ENCODE measurements at regions not wholly inside any gene's neighbourhood (a gene's known extent, or its start where the extent isn't known, plus 50 kb on each side); places are given as distances from the start of the nearest gene placed in this dataset.

DNA sequence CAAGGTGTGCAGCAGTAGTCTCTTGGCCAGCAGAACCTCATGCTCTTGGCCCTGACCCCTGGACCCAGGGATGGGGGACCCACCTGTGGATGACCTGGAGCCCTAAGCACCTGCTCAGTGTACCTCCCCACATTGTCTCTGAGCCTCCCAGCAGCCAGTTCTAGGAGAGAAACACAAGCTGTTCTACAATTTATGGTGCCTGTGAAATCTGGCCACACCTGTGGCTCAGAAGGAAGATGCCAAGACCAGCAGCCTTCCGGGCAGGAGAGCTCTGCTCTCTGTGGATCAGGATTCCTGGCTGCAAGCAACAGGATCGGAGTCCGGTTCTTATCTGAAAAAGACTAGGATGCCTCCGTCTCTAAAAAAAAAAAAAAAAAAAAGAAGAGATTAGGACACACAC is 103.6 kb upstream of the ANO1 start:
- no peak overlapping the region for H3K27ac ChIP-seq (ENCODE audit: low read length)
- H3K36me3 ChIP-seq (ENCODE audit: control insufficient read depth, insufficient read depth, low read length): no peaks in the 10 kb centered on the region
- H3K27me3 ChIP-seq (ENCODE audit: control insufficient read depth, insufficient read depth, low read length): peaks cover 5% of the 10 kb centered on the region
- no peak overlapping the region for H3K4me3 ChIP-seq (ENCODE audit: low read length)
- no peaks in the 10 kb centered on the region for H3K9me3 ChIP-seq (ENCODE audit: control insufficient read depth, low read depth, low read length)
- 60% methylated on average over 1 of the region's 4 CpGs for WGBS (ENCODE audit: insufficient coverage, low lambda C conversion rate)
- peak; percentile 51 to 75 for DNase-seq
- peaks cover 7% of the 10 kb centered on the region for H3K4me1 ChIP-seq (ENCODE audit: control insufficient read depth, insufficient read depth, low read length)

DNA sequence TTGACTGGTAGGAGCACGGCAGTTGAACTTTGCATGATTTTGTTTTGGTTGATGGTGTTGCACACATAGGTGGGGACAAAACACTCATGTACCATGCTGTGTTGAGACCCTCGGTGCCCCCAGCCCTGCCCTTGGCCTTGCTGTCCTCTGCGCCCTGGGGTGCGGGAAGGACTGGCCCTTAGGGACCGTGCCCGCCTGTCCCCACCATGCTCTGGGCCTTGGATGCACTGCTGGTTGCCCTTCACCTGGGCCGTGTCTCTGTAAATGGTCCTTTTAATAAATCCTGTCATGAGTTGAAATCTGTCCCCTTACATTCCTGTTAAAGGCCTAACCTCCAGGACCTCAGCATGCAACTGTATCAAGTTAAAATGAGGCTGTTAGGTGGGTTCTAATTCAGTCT is 102.3 kb upstream of the ANO1 start:
- no peak overlapping the region for H3K4me3 ChIP-seq (ENCODE audit: low read length)
- peaks cover 4% of the 10 kb centered on the region for H3K27me3 ChIP-seq (ENCODE audit: control insufficient read depth, insufficient read depth, low read length)

DNA sequence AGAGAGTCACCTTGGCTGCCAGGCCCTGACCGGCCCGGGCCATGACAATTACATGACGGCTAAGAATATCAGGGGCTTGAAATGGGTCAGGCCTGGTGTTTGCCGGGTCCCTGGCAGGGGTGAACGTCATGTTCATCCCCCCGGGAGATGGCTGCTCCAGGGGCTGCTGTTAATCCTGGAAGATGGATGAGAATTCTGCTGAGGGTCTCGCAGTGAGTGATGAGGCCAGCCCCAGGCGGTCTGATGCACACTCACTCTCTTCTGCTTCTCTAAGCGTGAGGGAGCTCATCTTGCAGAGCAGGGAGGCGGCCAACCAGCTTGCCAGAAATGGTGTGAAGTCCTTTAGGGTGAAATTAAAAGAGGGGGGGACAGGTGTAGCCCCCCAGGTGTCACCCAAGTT is 101.3 kb upstream of the ANO1 start:
- Histone ChIP-seq H3K27ac (ENCODE audit: low read length) (no peak overlapping the region), H3K36me3 (ENCODE audit: control insufficient read depth, insufficient read depth, low read length) (no peaks in the 10 kb centered on the region), H3K27me3 (ENCODE audit: control insufficient read depth, insufficient read depth, low read length) (peaks cover 5% of the 10 kb centered on the region), H3K4me3 (ENCODE audit: low read length) (no peak overlapping the region), H3K4me1 (ENCODE audit: control insufficient read depth, insufficient read depth, low read length) (no peaks in the 10 kb centered on the region), H3K9me3 (ENCODE audit: control insufficient read depth, low read depth, low read length) (no peaks in the 10 kb centered on the region)
- WGBS (ENCODE audit: insufficient coverage, low lambda C conversion rate): no CpG with 5 or more reads among the region's 10 CpGs
- no peak for DNase-seq

More for the DNA sequence above, 102.3 kb upstream of the ANO1 start:
- Histone ChIP-seq H3K4me1 (ENCODE audit: control insufficient read depth, insufficient read depth, low read length) (no peaks in the 10 kb centered on the region), H3K36me3 (ENCODE audit: control insufficient read depth, insufficient read depth, low read length) (no peaks in the 10 kb centered on the region), H3K27ac (ENCODE audit: low read length) (no peak overlapping the region), H3K9me3 (ENCODE audit: control insufficient read depth, low read depth, low read length) (no peaks in the 10 kb centered on the region)
- no CpG with 5 or more reads among the region's 7 CpGs for WGBS (ENCODE audit: insufficient coverage, low lambda C conversion rate)
- DNase-seq: no peak

GRCh38 chr11:69977951-69978350 is 100.2 kb upstream of the ANO1 start:
- no peak for DNase-seq
- peaks cover 14% of the 10 kb centered on the region for H3K27me3 ChIP-seq (ENCODE audit: control insufficient read depth, insufficient read depth, low read length)
- no peaks in the 10 kb centered on the region for H3K36me3 ChIP-seq (ENCODE audit: control insufficient read depth, insufficient read depth, low read length)
- no peak overlapping the region for H3K27ac ChIP-seq (ENCODE audit: low read length)
- H3K4me3 ChIP-seq (ENCODE audit: low read length): no peak overlapping the region
- no peaks in the 10 kb centered on the region for H3K4me1 ChIP-seq (ENCODE audit: control insufficient read depth, insufficient read depth, low read length)
- no peaks in the 10 kb centered on the region for H3K9me3 ChIP-seq (ENCODE audit: control insufficient read depth, low read depth, low read length)
- no CpG with 5 or more reads among the region's 12 CpGs for WGBS (ENCODE audit: insufficient coverage, low lambda C conversion rate)

DNA sequence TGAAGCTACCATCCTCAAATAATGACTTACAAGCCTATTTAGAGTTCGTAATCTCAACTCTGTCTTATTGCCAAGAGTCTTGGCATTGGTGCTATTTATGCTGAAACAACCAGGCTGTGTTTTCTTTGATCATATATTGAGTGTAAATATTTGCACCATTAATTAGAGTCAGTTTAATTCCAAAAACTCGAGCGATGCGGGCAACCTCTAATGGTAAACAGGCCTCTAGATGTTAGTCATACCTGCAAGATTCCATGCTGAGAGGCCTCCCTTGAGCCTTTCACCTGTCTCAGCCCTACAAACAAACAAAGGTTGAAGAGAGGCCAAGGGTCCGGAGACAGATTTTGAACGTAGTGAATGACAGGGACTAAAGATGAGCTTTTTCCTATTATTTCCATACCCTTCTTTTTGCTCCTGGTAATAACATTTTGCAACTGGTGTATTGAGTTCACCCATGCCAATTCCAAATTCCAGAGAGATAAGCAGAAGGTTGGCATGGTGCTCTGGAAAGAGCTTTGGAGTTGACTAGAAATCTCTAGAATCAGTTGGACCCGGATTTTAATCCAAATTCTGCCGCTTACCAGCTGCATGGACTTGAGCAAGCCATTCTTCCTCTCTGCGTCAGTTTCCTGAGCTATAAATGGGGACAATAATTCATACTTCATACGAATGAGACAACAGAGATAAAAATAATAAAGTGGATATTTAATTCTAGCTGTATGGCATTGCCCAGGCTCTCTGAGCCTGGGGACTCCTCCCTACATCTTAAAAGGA is 99.1 kb upstream of the ANO1 start:
- peaks cover 25% of the 10 kb centered on the region for H3K27me3 ChIP-seq (ENCODE audit: control insufficient read depth, insufficient read depth, low read length)
- DNase-seq: no peak
- H3K4me1 ChIP-seq (ENCODE audit: control insufficient read depth, insufficient read depth, low read length): no peaks in the 10 kb centered on the region
- no peak overlapping the region for H3K27ac ChIP-seq (ENCODE audit: low read length)
- no peaks in the 10 kb centered on the region for H3K9me3 ChIP-seq (ENCODE audit: control insufficient read depth, low read depth, low read length)
- WGBS (ENCODE audit: insufficient coverage, low lambda C conversion rate): no CpG with 5 or more reads among the region's 10 CpGs
- H3K4me3 ChIP-seq (ENCODE audit: low read length): no peak overlapping the region
- no peaks in the 10 kb centered on the region for H3K36me3 ChIP-seq (ENCODE audit: control insufficient read depth, insufficient read depth, low read length)

GRCh38 chr11:69979632-69980031 is 98.5 kb upstream of the ANO1 start:
- no peak overlapping the region for H3K4me3 ChIP-seq (ENCODE audit: low read length)
- no CpG with 5 or more reads among the region's 9 CpGs for WGBS (ENCODE audit: insufficient coverage, low lambda C conversion rate)
- no peaks in the 10 kb centered on the region for H3K36me3 ChIP-seq (ENCODE audit: control insufficient read depth, insufficient read depth, low read length)
- no peak overlapping the region for H3K27ac ChIP-seq (ENCODE audit: low read length)
- H3K27me3 ChIP-seq (ENCODE audit: control insufficient read depth, insufficient read depth, low read length): peaks cover 31% of the 10 kb centered on the region
- H3K9me3 ChIP-seq (ENCODE audit: control insufficient read depth, low read depth, low read length): no peaks in the 10 kb centered on the region
- H3K4me1 ChIP-seq (ENCODE audit: control insufficient read depth, insufficient read depth, low read length): no peaks in the 10 kb centered on the region
- DNase-seq: no peak

DNA sequence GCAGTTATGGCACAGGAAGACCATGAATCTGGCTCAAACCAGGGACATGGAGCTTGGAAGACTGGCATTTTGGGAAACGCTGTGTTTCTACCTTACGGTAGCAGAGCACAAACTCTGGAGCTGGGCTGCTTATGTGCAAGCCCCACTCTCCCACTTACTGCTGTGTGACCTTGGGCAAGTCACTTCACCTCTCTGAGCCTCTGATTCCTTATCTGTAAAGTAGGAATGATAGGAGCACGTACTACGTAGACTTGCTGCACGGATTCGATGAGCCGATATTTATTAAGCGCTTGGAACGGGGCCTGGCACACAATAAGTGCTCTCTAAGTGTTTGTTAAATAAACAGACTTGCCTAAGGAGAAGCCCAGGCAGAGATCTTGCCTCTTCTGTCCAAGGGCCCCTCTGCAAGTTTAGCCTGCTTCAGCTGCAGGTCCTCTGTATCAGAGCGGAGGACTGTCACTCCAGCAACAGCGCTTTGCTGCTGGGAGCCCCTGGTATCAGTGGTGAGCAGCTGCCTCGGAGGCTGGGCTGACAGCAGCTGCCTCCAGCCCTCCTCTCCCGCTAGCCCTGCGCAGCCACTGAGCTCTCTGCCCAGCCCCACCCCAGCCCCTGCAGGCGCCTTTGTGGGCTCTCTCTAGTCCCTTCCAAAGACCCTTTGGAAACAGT is 96.9 kb upstream of the ANO1 start:
- H3K27ac ChIP-seq (ENCODE audit: low read length): no peak overlapping the region
- no peak overlapping the region for H3K4me3 ChIP-seq (ENCODE audit: low read length)
- no CpG with 5 or more reads among the region's 15 CpGs for WGBS (ENCODE audit: insufficient coverage, low lambda C conversion rate)
- no peak for DNase-seq
- H3K27me3 ChIP-seq (ENCODE audit: control insufficient read depth, insufficient read depth, low read length): peaks cover 46% of the 10 kb centered on the region
- H3K36me3 ChIP-seq (ENCODE audit: control insufficient read depth, insufficient read depth, low read length): no peaks in the 10 kb centered on the region
- peaks cover 4% of the 10 kb centered on the region for H3K4me1 ChIP-seq (ENCODE audit: control insufficient read depth, insufficient read depth, low read length)
- H3K9me3 ChIP-seq (ENCODE audit: control insufficient read depth, low read depth, low read length): peaks cover 4% of the 10 kb centered on the region

GRCh38 chr11:69982690-69983570 is 95.2 kb upstream of the ANO1 start:
- H3K27ac ChIP-seq (ENCODE audit: low read length): no peak overlapping the region
- H3K4me1 ChIP-seq (ENCODE audit: control insufficient read depth, insufficient read depth, low read length): peaks cover 4% of the 10 kb centered on the region
- H3K4me3 ChIP-seq (ENCODE audit: low read length): no peak overlapping the region
- no peaks in the 10 kb centered on the region for H3K36me3 ChIP-seq (ENCODE audit: control insufficient read depth, insufficient read depth, low read length)
- H3K9me3 ChIP-seq (ENCODE audit: control insufficient read depth, low read depth, low read length): peaks cover 4% of the 10 kb centered on the region
- peaks cover 63% of the 10 kb centered on the region for H3K27me3 ChIP-seq (ENCODE audit: control insufficient read depth, insufficient read depth, low read length)
- 100% methylated on average over 2 of the region's 20 CpGs for WGBS (ENCODE audit: insufficient coverage, low lambda C conversion rate)
- no peak for DNase-seq

- Histone ChIP-seq H3K36me3 (ENCODE audit: control insufficient read depth, insufficient read depth, low read length) (no peaks in the 10 kb centered on the region), H3K9me3 (ENCODE audit: control insufficient read depth, low read depth, low read length) (peaks cover 4% of the 10 kb centered on the region), H3K4me3 (ENCODE audit: low read length) (no peak overlapping the region), H3K27me3 (ENCODE audit: control insufficient read depth, insufficient read depth, low read length) (peaks cover 69% of the 10 kb centered on the region), H3K4me1 (ENCODE audit: control insufficient read depth, insufficient read depth, low read length) (peaks cover 4% of the 10 kb centered on the region), H3K27ac (ENCODE audit: low read length) (no peak overlapping the region)
- DNase-seq: no peak
- WGBS (ENCODE audit: insufficient coverage, low lambda C conversion rate): 80% methylated on average over 2 of the region's 10 CpGs
Measured at GRCh38 chr11:69983571-69983877, 94.6 kb upstream of the ANO1 start.

- Histone ChIP-seq H3K4me1 (ENCODE audit: control insufficient read depth, insufficient read depth, low read length) (peaks cover 4% of the 10 kb centered on the region), H3K27me3 (ENCODE audit: control insufficient read depth, insufficient read depth, low read length) (peaks cover 71% of the 10 kb centered on the region), H3K27ac (ENCODE audit: low read length) (no peak overlapping the region), H3K9me3 (ENCODE audit: control insufficient read depth, low read depth, low read length) (peaks cover 4% of the 10 kb centered on the region), H3K36me3 (ENCODE audit: control insufficient read depth, insufficient read depth, low read length) (no peaks in the 10 kb centered on the region), H3K4me3 (ENCODE audit: low read length) (no peak overlapping the region)
- WGBS (ENCODE audit: insufficient coverage, low lambda C conversion rate): 40% methylated on average over 1 of the region's 10 CpGs
- no peak for DNase-seq
Measured at GRCh38 chr11:69983897-69984438, 94.1 kb upstream of the ANO1 start.

Measured in large intestine (tissue), 3 donors.